ENCODE measurements at regions not wholly inside any gene's neighbourhood (a gene's known extent, or its start where the extent isn't known, plus 50 kb on each side); places are given as distances from the start of the nearest gene placed in this dataset.
"Not testable (repeated sequence)": the region's sequence is repeated elsewhere in the genome, so short reads cannot be mapped to it uniquely, and the experiment has no call there.

GRCh38 chr11:103608566-103608965 is 427.9 kb upstream of the DDI1 start:
- DNase-seq = no peak
- Histone ChIP-seq H3K4me3 (ENCODE audit: low read depth in 1 of 2, low read length in 2 of 2) (no peak overlapping the region), H3K4me2 (ENCODE audit: insufficient read depth, low read length) (no peak overlapping the region), H3K9ac (ENCODE audit: low read depth, low read length) (no peak overlapping the region), H3K79me2 (ENCODE audit: insufficient read depth, low read length) (no peaks in the 10 kb centered on the region), H3K4me1 (ENCODE audit: insufficient read depth, low read length) (no peaks in the 10 kb centered on the region), H3K27me3 (ENCODE audit: insufficient read depth, low read length, poor library complexity) (no peaks in the 10 kb centered on the region), H2AFZ (ENCODE audit: low read depth, low read length) (no peak overlapping the region), H4K20me1 (ENCODE audit: insufficient read depth, low read length) (no peaks in the 10 kb centered on the region), H3K9me3 (ENCODE audit: insufficient read depth, low read length, severe bottlenecking) (no peaks in the 10 kb centered on the region), H3K27ac (ENCODE audit: low read length) (no peak overlapping the region), H3K36me3 (ENCODE audit: insufficient read depth, low read length) (no peaks in the 10 kb centered on the region)
- TF ChIP-seq CTCF (IDR thresholded peaks at IDR 0.05; ENCODE audit: borderline replicate concordance, extremely low read depth, low read length, poor library complexity, severe bottlenecking) (no peak), EZH2 (IDR thresholded peaks at IDR 0.05; ENCODE audit: borderline replicate concordance, low read depth, low read length, severe bottlenecking) (no peak)
- no peak for ATAC-seq (ENCODE audit: insufficient read depth, low read depth)

GRCh38 chr11:103609117-103610066 is 427.0 kb upstream of the DDI1 start:
- Histone ChIP-seq H3K4me2 (ENCODE audit: insufficient read depth, low read length) (no peak overlapping the region), H3K36me3 (ENCODE audit: insufficient read depth, low read length) (no peaks in the 10 kb centered on the region), H3K4me1 (ENCODE audit: insufficient read depth, low read length) (no peaks in the 10 kb centered on the region), H4K20me1 (ENCODE audit: insufficient read depth, low read length) (no peaks in the 10 kb centered on the region), H3K27me3 (ENCODE audit: insufficient read depth, low read length, poor library complexity) (no peaks in the 10 kb centered on the region), H3K27ac (ENCODE audit: low read length) (no peak overlapping the region), H3K9me3 (ENCODE audit: insufficient read depth, low read length, severe bottlenecking) (no peaks in the 10 kb centered on the region), H3K9ac (ENCODE audit: low read depth, low read length) (no peak overlapping the region), H3K4me3 (ENCODE audit: low read depth in 1 of 2, low read length in 2 of 2) (no peak overlapping the region), H3K79me2 (ENCODE audit: insufficient read depth, low read length) (no peaks in the 10 kb centered on the region), H2AFZ (ENCODE audit: low read depth, low read length) (no peak overlapping the region)
- no peak for TF ChIP-seq CTCF (IDR thresholded peaks at IDR 0.05; ENCODE audit: borderline replicate concordance, extremely low read depth, low read length, poor library complexity, severe bottlenecking)
- TF ChIP-seq EZH2 (IDR thresholded peaks at IDR 0.05; ENCODE audit: borderline replicate concordance, low read depth, low read length, severe bottlenecking) = no peak
- ATAC-seq (ENCODE audit: insufficient read depth, low read depth) = no peak
- DNase-seq = no peak

DNA sequence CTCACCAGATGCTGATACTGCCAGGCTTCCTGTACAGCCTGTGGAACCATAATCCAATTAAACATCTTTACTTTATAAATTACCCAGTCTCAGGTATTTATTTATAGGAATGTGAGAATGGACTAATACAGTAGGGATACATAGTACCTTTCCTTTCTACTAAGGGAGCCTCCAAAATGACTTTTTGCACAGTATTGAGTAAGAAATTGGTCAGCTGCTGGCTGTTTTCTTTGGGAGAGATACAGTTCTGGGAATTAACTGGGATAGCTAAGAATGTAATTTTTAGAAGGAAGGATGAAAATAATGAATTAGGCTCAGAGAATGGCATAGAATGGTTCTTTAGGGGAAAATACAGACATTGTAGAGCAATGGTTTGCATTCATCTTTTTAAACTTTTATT is 426.0 kb upstream of the DDI1 start:
- Histone ChIP-seq H3K4me2 (ENCODE audit: insufficient read depth, low read length) (no peak overlapping the region), H3K9ac (ENCODE audit: low read depth, low read length) (no peak overlapping the region), H3K79me2 (ENCODE audit: insufficient read depth, low read length) (no peaks in the 10 kb centered on the region), H3K4me3 (ENCODE audit: low read depth in 1 of 2, low read length in 2 of 2) (no peak overlapping the region), H3K27ac (ENCODE audit: low read length) (no peak overlapping the region), H3K4me1 (ENCODE audit: insufficient read depth, low read length) (no peaks in the 10 kb centered on the region), H2AFZ (ENCODE audit: low read depth, low read length) (no peak overlapping the region), H3K9me3 (ENCODE audit: insufficient read depth, low read length, severe bottlenecking) (no peaks in the 10 kb centered on the region), H3K27me3 (ENCODE audit: insufficient read depth, low read length, poor library complexity) (no peaks in the 10 kb centered on the region), H3K36me3 (ENCODE audit: insufficient read depth, low read length) (no peaks in the 10 kb centered on the region), H4K20me1 (ENCODE audit: insufficient read depth, low read length) (no peaks in the 10 kb centered on the region)
- TF ChIP-seq CTCF (IDR thresholded peaks at IDR 0.05; ENCODE audit: borderline replicate concordance, extremely low read depth, low read length, poor library complexity, severe bottlenecking) = no peak
- no peak for TF ChIP-seq EZH2 (IDR thresholded peaks at IDR 0.05; ENCODE audit: borderline replicate concordance, low read depth, low read length, severe bottlenecking)
- ATAC-seq (ENCODE audit: insufficient read depth, low read depth) = no peak
- no peak for DNase-seq

DNA sequence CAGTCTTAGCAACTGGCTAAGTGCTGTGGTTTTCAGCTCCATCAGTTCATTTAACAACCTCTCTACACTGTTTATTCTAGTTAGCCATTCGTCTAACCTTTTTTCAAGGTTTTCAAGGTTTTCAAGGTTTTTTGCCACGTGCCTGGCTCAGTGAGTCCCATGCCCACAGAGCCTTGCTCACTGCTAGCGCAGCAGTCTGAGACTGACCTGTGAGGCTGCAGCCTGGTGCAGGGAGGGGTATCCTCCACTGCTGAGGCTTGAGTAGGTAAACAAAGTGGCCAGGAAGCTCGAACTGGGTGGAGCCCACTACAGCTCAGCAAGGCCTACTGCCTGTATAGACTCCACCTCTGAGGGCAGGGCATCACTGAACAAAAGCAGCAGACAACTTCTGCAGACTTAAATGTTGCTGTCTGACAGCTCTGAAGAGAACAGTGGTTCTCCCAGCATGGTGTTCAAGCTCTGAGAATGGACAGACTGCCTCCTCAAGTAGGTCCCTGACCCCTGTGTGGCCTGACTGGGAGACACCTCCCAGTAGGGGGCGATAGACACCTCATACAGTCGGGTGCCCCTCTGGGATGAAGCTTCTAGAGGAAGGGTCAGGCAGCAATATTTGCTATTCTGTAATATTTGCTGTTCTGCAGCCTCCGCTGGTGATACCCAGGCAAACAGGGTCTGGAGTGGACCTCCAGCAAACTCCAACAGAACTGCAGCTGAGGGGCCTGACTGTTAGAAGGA is 424.7 kb upstream of the DDI1 start:
- H3K27ac ChIP-seq (ENCODE audit: low read length); H2AFZ ChIP-seq (ENCODE audit: low read depth, low read length); H3K9me3 ChIP-seq (ENCODE audit: insufficient read depth, low read length, severe bottlenecking); DNase-seq; H3K79me2 ChIP-seq (ENCODE audit: insufficient read depth, low read length); H3K27me3 ChIP-seq (ENCODE audit: insufficient read depth, low read length, poor library complexity); H3K4me1 ChIP-seq (ENCODE audit: insufficient read depth, low read length); ATAC-seq (ENCODE audit: insufficient read depth, low read depth); H3K36me3 ChIP-seq (ENCODE audit: insufficient read depth, low read length); H3K4me3 ChIP-seq (ENCODE audit: low read depth in 1 of 2, low read length in 2 of 2); H4K20me1 ChIP-seq (ENCODE audit: insufficient read depth, low read length); H3K4me2 ChIP-seq (ENCODE audit: insufficient read depth, low read length); H3K9ac ChIP-seq (ENCODE audit: low read depth, low read length): not testable (repeated sequence)

DNA sequence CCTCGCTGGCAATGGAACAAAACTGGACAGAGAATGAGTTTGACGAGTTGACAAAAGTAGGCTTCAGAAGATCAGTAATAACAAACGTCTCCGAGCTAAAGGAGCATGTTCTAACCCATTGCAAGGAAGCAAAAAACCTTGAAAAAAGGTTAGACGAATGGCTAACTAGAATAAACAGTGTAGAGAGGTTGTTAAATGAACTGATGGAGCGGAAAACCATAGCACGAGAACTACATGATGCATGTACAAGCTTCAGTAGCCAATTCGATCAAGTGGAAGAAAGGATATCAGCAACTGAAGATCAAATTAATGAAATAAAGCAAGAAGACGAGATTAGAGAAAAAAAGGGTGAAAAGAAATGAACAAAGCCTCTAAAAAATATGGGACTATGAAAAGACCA is 424.0 kb upstream of the DDI1 start:
- not testable (repeated sequence) for H3K36me3 ChIP-seq (ENCODE audit: insufficient read depth, low read length); H3K27ac ChIP-seq (ENCODE audit: low read length); H3K9me3 ChIP-seq (ENCODE audit: insufficient read depth, low read length, severe bottlenecking); H3K4me3 ChIP-seq (ENCODE audit: low read depth in 1 of 2, low read length in 2 of 2); H3K9ac ChIP-seq (ENCODE audit: low read depth, low read length); H3K4me1 ChIP-seq (ENCODE audit: insufficient read depth, low read length); ATAC-seq (ENCODE audit: insufficient read depth, low read depth); DNase-seq; H2AFZ ChIP-seq (ENCODE audit: low read depth, low read length); H3K27me3 ChIP-seq (ENCODE audit: insufficient read depth, low read length, poor library complexity); H3K4me2 ChIP-seq (ENCODE audit: insufficient read depth, low read length); H3K79me2 ChIP-seq (ENCODE audit: insufficient read depth, low read length); H4K20me1 ChIP-seq (ENCODE audit: insufficient read depth, low read length)

All from DND-41 (cell line).